ENCODE measurements at regions not wholly inside any gene's neighbourhood (a gene's known extent, or its start where the extent isn't known, plus 50 kb on each side); places are given as distances from the start of the nearest gene placed in this dataset.
A peak's percentile ranks its signal among the peaks of the same experiment; 100 is the strongest.

DNA sequence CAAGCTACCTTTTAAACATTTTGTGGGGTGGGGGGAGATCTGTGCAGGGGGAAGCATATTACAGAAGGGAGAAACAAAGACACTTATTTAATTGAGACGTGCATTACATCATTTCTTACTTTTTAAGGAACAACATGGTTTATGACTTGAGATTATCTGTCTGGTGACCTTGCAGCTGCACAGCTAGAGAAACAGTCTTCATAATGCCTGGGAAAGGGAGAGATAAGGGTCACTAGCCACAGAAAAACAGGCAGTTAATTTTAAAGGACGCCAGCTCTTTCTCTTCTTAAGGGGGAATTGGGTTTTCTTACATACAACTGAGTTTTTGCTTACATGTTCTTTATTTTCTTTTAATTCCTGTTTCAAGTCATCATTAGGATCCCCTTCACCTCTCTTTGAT lies 147.9 kb downstream of the SST start (continued):
- TF ChIP-seq, protein P1, sequence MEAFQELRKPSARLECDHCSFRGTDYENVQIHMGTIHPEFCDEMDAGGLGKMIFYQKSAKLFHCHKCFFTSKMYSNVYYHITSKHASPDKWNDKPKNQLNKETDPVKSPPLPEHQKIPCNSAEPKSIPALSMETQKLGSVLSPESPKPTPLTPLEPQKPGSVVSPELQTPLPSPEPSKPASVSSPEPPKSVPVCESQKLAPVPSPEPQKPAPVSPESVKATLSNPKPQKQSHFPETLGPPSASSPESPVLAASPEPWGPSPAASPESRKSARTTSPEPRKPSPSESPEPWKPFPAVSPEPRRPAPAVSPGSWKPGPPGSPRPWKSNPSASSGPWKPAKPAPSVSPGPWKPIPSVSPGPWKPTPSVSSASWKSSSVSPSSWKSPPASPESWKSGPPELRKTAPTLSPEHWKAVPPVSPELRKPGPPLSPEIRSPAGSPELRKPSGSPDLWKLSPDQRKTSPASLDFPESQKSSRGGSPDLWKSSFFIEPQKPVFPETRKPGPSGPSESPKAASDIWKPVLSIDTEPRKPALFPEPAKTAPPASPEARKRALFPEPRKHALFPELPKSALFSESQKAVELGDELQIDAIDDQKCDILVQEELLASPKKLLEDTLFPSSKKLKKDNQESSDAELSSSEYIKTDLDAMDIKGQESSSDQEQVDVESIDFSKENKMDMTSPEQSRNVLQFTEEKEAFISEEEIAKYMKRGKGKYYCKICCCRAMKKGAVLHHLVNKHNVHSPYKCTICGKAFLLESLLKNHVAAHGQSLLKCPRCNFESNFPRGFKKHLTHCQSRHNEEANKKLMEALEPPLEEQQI (IDR thresholded peaks at IDR 0.05): peak; percentile 26; the same call in 1 of the 2 replicates
- TF ChIP-seq ELF1 (tag; IDR thresholded peaks at IDR 0.05) (no peak), HDAC2 (IDR thresholded peaks at IDR 0.05) (peak; percentile 45; the same call in 1 of the 2 replicates), POLR2AphosphoS2 (IDR thresholded peaks at IDR 0.05; ENCODE audit: low read length) (no peak), ZNF57 (CRISPR knock-in tag; IDR thresholded peaks at IDR 0.05) (no peak), KLF16 (IDR thresholded peaks at IDR 0.05) (peak; percentile 89), GATA2 (CRISPR knock-in tag; IDR thresholded peaks at IDR 0.05) (peak; percentile 82), SRF (CRISPR knock-in tag; IDR thresholded peaks at IDR 0.05) (no peak), ZNF347 (CRISPR knock-in tag; IDR thresholded peaks at IDR 0.05; ENCODE audit: low read depth) (no peak), NFE2 (IDR thresholded peaks at IDR 0.05; ENCODE audit: low read depth) (peak; percentile 39; the same call in 1 of the 2 replicates), ZNF24 (IDR thresholded peaks at IDR 0.05) (0 out of 2 replicates have a peak, but pooled peaks have one; percentile 18), LCOR (CRISPR knock-in tag; IDR thresholded peaks at IDR 0.05) (0 out of 2 replicates have a peak, but pooled peaks have one; percentile 44), EP300 (IDR thresholded peaks at IDR 0.05; ENCODE audit: low read length) (peak; percentile 94), SAFB (IDR thresholded peaks at IDR 0.05; ENCODE audit: borderline replicate concordance, low read depth, low read length) (no peak), ZNF696 (CRISPR knock-in tag; conservative IDR thresholded peaks at IDR 0.05) (no peak), TSC22D4 (tag; IDR thresholded peaks at IDR 0.05) (no peak), ZFP1 (CRISPR knock-in tag; IDR thresholded peaks at IDR 0.05) (no peak), PHB (CRISPR knock-in tag; IDR thresholded peaks at IDR 0.05) (no peak), GATAD2A (IDR thresholded peaks at IDR 0.05) (no peak)
- TF ChIP-seq, protein P2, sequence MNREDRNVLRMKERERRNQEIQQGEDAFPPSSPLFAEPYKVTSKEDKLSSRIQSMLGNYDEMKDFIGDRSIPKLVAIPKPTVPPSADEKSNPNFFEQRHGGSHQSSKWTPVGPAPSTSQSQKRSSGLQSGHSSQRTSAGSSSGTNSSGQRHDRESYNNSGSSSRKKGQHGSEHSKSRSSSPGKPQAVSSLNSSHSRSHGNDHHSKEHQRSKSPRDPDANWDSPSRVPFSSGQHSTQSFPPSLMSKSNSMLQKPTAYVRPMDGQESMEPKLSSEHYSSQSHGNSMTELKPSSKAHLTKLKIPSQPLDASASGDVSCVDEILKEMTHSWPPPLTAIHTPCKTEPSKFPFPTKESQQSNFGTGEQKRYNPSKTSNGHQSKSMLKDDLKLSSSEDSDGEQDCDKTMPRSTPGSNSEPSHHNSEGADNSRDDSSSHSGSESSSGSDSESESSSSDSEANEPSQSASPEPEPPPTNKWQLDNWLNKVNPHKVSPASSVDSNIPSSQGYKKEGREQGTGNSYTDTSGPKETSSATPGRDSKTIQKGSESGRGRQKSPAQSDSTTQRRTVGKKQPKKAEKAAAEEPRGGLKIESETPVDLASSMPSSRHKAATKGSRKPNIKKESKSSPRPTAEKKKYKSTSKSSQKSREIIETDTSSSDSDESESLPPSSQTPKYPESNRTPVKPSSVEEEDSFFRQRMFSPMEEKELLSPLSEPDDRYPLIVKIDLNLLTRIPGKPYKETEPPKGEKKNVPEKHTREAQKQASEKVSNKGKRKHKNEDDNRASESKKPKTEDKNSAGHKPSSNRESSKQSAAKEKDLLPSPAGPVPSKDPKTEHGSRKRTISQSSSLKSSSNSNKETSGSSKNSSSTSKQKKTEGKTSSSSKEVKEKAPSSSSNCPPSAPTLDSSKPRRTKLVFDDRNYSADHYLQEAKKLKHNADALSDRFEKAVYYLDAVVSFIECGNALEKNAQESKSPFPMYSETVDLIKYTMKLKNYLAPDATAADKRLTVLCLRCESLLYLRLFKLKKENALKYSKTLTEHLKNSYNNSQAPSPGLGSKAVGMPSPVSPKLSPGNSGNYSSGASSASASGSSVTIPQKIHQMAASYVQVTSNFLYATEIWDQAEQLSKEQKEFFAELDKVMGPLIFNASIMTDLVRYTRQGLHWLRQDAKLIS (CRISPR knock-in tag; IDR thresholded peaks at IDR 0.05): no peak
- TF ChIP-seq, protein P3, sequence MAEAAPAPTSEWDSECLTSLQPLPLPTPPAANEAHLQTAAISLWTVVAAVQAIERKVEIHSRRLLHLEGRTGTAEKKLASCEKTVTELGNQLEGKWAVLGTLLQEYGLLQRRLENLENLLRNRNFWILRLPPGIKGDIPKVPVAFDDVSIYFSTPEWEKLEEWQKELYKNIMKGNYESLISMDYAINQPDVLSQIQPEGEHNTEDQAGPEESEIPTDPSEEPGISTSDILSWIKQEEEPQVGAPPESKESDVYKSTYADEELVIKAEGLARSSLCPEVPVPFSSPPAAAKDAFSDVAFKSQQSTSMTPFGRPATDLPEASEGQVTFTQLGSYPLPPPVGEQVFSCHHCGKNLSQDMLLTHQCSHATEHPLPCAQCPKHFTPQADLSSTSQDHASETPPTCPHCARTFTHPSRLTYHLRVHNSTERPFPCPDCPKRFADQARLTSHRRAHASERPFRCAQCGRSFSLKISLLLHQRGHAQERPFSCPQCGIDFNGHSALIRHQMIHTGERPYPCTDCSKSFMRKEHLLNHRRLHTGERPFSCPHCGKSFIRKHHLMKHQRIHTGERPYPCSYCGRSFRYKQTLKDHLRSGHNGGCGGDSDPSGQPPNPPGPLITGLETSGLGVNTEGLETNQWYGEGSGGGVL (CRISPR knock-in tag; IDR thresholded peaks at IDR 0.05): no peak
- TF ChIP-seq, protein P4, sequence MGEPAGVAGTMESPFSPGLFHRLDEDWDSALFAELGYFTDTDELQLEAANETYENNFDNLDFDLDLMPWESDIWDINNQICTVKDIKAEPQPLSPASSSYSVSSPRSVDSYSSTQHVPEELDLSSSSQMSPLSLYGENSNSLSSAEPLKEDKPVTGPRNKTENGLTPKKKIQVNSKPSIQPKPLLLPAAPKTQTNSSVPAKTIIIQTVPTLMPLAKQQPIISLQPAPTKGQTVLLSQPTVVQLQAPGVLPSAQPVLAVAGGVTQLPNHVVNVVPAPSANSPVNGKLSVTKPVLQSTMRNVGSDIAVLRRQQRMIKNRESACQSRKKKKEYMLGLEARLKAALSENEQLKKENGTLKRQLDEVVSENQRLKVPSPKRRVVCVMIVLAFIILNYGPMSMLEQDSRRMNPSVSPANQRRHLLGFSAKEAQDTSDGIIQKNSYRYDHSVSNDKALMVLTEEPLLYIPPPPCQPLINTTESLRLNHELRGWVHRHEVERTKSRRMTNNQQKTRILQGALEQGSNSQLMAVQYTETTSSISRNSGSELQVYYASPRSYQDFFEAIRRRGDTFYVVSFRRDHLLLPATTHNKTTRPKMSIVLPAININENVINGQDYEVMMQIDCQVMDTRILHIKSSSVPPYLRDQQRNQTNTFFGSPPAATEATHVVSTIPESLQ (CRISPR knock-in tag; IDR thresholded peaks at IDR 0.05): no peak

Data from K562 (cell line).